Hepatocyte (in vitro differentiated cells): ENCODE measurements at regions not wholly inside any gene's neighbourhood (a gene's known extent, or its start where the extent isn't known, plus 50 kb on each side); places are given as distances from the start of the nearest gene placed in this dataset.

ENCODE experiments used
- DNase-seq: peaks from one replicate; pipeline ENCODE4 v3.0.0-alpha.2; 2016; ENCODE audit warnings: low spot score
- H2AFZ ChIP-seq: fragments of 200-600 bp; sonication (generic); 2 replicates; pipeline ENCODE4 v1.6.0; 2016; ENCODE audit warnings: antibody characterized with exemption, mild to moderate bottlenecking
- H3K27ac ChIP-seq: fragments of 200-600 bp; sonication (generic); 2 replicates; pipeline ENCODE4 v1.5.1; 2016; ENCODE audit warnings: mild to moderate bottlenecking
- H3K27me3 ChIP-seq: fragments of 200-600 bp; sonication (generic); 2 replicates; pipeline ENCODE4 v1.6.1; 2016
- H3K36me3 ChIP-seq: fragments of 200-600 bp; sonication (generic); replicated peaks from 2 replicates; pipeline ENCODE4 v1.5.1; 2016; ENCODE audit warnings: low read depth; ENCODE audit not compliant: insufficient read depth
- H3K4me1 ChIP-seq: fragments of 200-600 bp; sonication (generic); 2 replicates; pipeline ENCODE4 v1.5.1; 2016; ENCODE audit warnings: mild to moderate bottlenecking, moderate library complexity; ENCODE audit not compliant: insufficient read depth
- H3K4me2 ChIP-seq: fragments of 200-600 bp; sonication (generic); 2 replicates; pipeline ENCODE4 v1.6.0; 2016
- H3K4me3 ChIP-seq: fragments of 200-600 bp; sonication (generic); 2 replicates; pipeline ENCODE4 v1.5.1; 2016; ENCODE audit warnings: mild to moderate bottlenecking
- H3K79me2 ChIP-seq: fragments of 200-600 bp; sonication (generic); 2 replicates; pipeline ENCODE4 v1.6.0; 2017; ENCODE audit warnings: mild to moderate bottlenecking
- H3K9me2 ChIP-seq: fragments of 200-600 bp; sonication (generic); replicated peaks from 2 replicates; pipeline ENCODE4 v1.6.0; 2017; ENCODE audit warnings: mild to moderate bottlenecking; ENCODE audit not compliant: insufficient read depth
- H3K9me3 ChIP-seq: fragments of 200-600 bp; sonication (generic); 2 replicates; pipeline ENCODE4 v1.5.1; 2016; ENCODE audit warnings: low read depth, mild to moderate bottlenecking
- H4K20me1 ChIP-seq: fragments of 200-600 bp; sonication (generic); 2 replicates; pipeline ENCODE4 v1.6.0; 2016; ENCODE audit warnings: mild to moderate bottlenecking; ENCODE audit not compliant: insufficient read depth, poor library complexity, severe bottlenecking
- EZH2 ChIP-seq: fragments of 200-600 bp; sonication (generic); IDR thresholded peaks from 2 replicates; pipeline ENCODE4 v1.6.1; 2016; ENCODE audit warnings: antibody characterized with exemption, mild to moderate bottlenecking, borderline replicate concordance
- EZH2phosphoT487 ChIP-seq: fragments of 200-600 bp; sonication (generic); IDR thresholded peaks from one replicate; pipeline ENCODE4 v1.6.1; 2018; ENCODE audit warnings: antibody characterized with exemption, mild to moderate bottlenecking, low read depth, moderate library complexity; ENCODE audit not compliant: unreplicated experiment, severe bottlenecking
- WGBS: methylation state at CpG from one replicate; pipeline ENCODE4 v1.1.6; 2016; ENCODE audit warnings: low lambda C conversion rate; ENCODE audit errors: missing lambda C conversion rate; 5-methylcytosine and 5-hydroxymethylcytosine counted together
- TF ChIP-seq, protein P1 (sequence below): fragments of 200-600 bp; sonication (generic); IDR thresholded peaks from 2 replicates; pipeline ENCODE4 v1.5.1; 2016; ENCODE audit warnings: antibody characterized with exemption, mild to moderate bottlenecking; ENCODE audit not compliant: poor library complexity

DNA sequence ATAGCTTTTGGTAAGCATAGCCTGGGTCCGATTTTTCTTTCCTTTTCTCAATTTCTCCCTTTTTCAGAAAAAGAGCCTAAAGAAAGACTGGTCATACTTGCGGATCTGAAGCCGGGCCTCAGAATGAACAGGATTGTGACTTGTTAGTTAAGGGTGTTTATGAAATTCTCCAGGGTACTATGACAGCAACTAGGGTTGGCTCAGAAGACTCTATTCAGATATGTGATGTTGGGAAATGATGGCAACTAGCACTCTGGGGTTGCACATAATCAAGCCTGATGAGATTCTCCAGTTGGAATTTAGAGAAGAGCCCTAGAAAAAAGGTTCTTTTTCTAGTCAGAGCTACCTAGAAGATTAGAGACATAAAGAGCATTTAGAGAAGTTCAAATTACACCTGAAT lies 352.4 kb upstream of the POM121L12 start:
- no peak overlapping the region for H3K27ac ChIP-seq
- no peak overlapping the region for H2AFZ ChIP-seq
- H3K36me3 ChIP-seq, result no peaks in the 10 kb centered on the region
- no peaks in the 10 kb centered on the region for H4K20me1 ChIP-seq
- no peaks in the 10 kb centered on the region for H3K9me2 ChIP-seq
- H3K4me3 ChIP-seq, result no peak overlapping the region
- no peaks in the 10 kb centered on the region for H3K9me3 ChIP-seq
- H3K27me3 ChIP-seq, result no peaks in the 10 kb centered on the region
- no peak for DNase-seq
- no peaks in the 10 kb centered on the region for H3K79me2 ChIP-seq
- H3K4me2 ChIP-seq, result no peak overlapping the region
- WGBS, result 75% methylated on average over 3 of the region's 3 CpGs
- TF ChIP-seq, protein P1, sequence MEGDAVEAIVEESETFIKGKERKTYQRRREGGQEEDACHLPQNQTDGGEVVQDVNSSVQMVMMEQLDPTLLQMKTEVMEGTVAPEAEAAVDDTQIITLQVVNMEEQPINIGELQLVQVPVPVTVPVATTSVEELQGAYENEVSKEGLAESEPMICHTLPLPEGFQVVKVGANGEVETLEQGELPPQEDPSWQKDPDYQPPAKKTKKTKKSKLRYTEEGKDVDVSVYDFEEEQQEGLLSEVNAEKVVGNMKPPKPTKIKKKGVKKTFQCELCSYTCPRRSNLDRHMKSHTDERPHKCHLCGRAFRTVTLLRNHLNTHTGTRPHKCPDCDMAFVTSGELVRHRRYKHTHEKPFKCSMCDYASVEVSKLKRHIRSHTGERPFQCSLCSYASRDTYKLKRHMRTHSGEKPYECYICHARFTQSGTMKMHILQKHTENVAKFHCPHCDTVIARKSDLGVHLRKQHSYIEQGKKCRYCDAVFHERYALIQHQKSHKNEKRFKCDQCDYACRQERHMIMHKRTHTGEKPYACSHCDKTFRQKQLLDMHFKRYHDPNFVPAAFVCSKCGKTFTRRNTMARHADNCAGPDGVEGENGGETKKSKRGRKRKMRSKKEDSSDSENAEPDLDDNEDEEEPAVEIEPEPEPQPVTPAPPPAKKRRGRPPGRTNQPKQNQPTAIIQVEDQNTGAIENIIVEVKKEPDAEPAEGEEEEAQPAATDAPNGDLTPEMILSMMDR, result no peak
- TF ChIP-seq EZH2 (no peak), EZH2phosphoT487 (no peak)
- peaks cover 4% of the 10 kb centered on the region for H3K4me1 ChIP-seq

DNA sequence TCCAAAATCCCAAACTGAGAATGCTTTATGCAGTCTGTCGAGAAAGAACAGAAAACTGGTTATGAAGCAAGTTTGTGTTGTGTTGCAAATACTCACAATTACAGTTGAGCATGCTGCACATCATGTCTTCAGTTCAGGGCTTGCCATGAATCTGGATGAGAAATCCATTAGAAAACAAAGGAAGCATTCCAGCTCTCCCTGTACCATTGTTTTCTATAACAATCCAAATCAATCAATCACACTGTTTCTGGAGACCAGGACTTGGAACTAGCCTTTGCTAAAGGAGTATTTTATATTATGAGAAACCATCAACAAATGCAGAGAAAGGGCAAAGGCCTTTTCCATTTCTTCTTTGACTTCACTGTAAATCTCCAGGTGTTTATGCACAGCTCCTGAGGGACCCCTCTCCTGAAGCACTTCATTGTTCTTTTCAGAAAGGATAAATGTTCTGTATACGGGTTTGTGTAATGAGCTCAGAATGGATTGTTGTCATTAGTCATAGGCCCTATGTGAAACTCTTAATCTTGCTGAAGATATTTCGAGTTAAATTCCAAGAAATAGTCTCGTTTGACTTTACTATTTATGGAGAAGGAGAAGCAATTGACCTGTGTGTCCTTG lies 364.7 kb upstream of the POM121L12 start:
- H3K4me1 ChIP-seq, result no peaks in the 10 kb centered on the region
- DNase-seq, result no peak
- H3K79me2 ChIP-seq, result no peaks in the 10 kb centered on the region
- no peaks in the 10 kb centered on the region for H3K9me3 ChIP-seq
- H3K4me2 ChIP-seq, result no peak overlapping the region
- no peaks in the 10 kb centered on the region for H3K27me3 ChIP-seq
- H3K9me2 ChIP-seq, result no peaks in the 10 kb centered on the region
- H3K27ac ChIP-seq, result no peak overlapping the region
- H4K20me1 ChIP-seq, result no peaks in the 10 kb centered on the region
- no peak for TF ChIP-seq EZH2
- no peak for TF ChIP-seq EZH2phosphoT487
- TF ChIP-seq, protein P1, result no peak
- 51% methylated on average over 4 of the region's 4 CpGs for WGBS
- no peaks in the 10 kb centered on the region for H3K36me3 ChIP-seq
- H3K4me3 ChIP-seq, result no peak overlapping the region
- H2AFZ ChIP-seq, result no peak overlapping the region

DNA sequence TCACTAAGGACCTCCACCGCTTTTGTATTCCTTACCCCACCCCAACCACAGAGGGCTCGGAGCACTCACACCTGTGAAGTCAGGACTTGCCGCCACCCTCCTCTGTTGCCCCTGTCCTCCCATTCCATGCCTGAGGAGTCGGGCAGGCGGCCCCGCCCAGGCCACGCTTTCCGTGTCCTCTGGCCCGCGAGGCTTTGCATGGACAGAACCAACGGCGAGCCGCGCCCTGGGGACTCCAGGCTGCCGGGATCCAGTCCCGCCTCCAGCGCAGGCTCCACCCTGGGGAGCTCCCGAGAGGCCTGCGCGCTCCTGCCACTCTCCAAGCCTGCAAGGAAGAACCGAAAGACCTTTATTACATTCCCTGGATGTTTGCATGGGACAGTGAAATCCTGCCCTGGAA lies 366.4 kb upstream of the POM121L12 start:
- Histone ChIP-seq H3K9me3 (no peaks in the 10 kb centered on the region), H3K36me3 (no peaks in the 10 kb centered on the region), H3K4me1 (no peaks in the 10 kb centered on the region), H3K4me3 (no peak overlapping the region), H2AFZ (no peak overlapping the region), H3K27ac (no peak overlapping the region), H3K4me2 (no peak overlapping the region), H3K27me3 (no peaks in the 10 kb centered on the region), H4K20me1 (no peaks in the 10 kb centered on the region), H3K9me2 (no peaks in the 10 kb centered on the region), H3K79me2 (no peaks in the 10 kb centered on the region)
- 97% methylated on average over 21 of the region's 21 CpGs for WGBS
- TF ChIP-seq, protein P1, result no peak
- no peak for TF ChIP-seq EZH2phosphoT487
- TF ChIP-seq EZH2, result no peak
- DNase-seq, result no peak

DNA sequence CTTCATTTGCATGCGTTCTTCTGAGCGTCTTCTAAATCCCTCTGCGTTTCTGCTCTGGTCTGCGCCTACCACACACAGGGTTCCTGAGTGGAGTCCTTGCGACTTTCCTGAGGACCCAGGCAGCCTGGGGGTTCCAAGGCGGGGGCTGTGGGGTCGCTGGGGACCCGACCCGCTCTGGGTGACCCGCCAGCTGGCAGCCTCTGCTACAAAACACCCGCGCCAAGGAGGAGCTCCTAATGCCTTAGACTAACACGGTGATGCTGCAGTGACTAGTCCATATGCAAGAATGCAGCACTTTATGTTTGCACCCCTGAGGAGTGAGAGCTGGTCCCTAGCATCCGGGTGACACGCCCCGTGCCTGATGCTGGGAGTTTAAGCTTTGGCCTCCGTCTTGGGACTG lies 367.0 kb upstream of the POM121L12 start:
- Histone ChIP-seq H3K4me3 (no peak overlapping the region), H2AFZ (no peak overlapping the region), H3K79me2 (no peaks in the 10 kb centered on the region), H3K27me3 (no peaks in the 10 kb centered on the region), H3K9me2 (no peaks in the 10 kb centered on the region), H3K4me2 (no peak overlapping the region), H3K4me1 (no peaks in the 10 kb centered on the region), H3K9me3 (no peaks in the 10 kb centered on the region), H3K27ac (no peak overlapping the region), H3K36me3 (no peaks in the 10 kb centered on the region), H4K20me1 (no peaks in the 10 kb centered on the region)
- TF ChIP-seq EZH2 (no peak), EZH2phosphoT487 (no peak)
- TF ChIP-seq, protein P1, result no peak
- WGBS, result 96% methylated on average over 17 of the region's 17 CpGs
- DNase-seq, result no peak
